Large intestine (tissue), 3 donors: ENCODE measurements at regions not wholly inside any gene's neighbourhood (a gene's known extent, or its start where the extent isn't known, plus 50 kb on each side); places are given as distances from the start of the nearest gene placed in this dataset.

Source experiments
- DNase-seq, 2 donors: peaks; one replicate each; pipeline versions ENCODE4 v3.0.0 to v3.0.0-alpha.2; 2013
- H3K27ac ChIP-seq: one replicate; pipeline ENCODE4 v1.5.1; 2013; ENCODE audit warnings: low read length
- H3K27me3 ChIP-seq: 2 replicates; pipeline ENCODE4 v1.6.1; 2013; ENCODE audit warnings: low read length; ENCODE audit not compliant: control insufficient read depth, insufficient read depth
- H3K36me3 ChIP-seq: 2 replicates; pipeline ENCODE4 v1.6.1; 2013; ENCODE audit warnings: low read length; ENCODE audit not compliant: control insufficient read depth, insufficient read depth
- H3K4me1 ChIP-seq: one replicate; pipeline ENCODE4 v1.6.1; 2013; ENCODE audit warnings: low read length; ENCODE audit not compliant: control insufficient read depth, insufficient read depth
- H3K4me3 ChIP-seq: one replicate; pipeline ENCODE4 v1.5.1; 2013; ENCODE audit warnings: low read length
- H3K9me3 ChIP-seq: one replicate; pipeline ENCODE4 v1.6.1; 2013; ENCODE audit warnings: mild to moderate bottlenecking, low read depth, low read length, moderate library complexity; ENCODE audit not compliant: control insufficient read depth
- WGBS: methylation state at CpG from one replicate; pipeline ENCODE4 v1.1.5; 2013; ENCODE audit warnings: low lambda C conversion rate; ENCODE audit not compliant: insufficient coverage; 5-methylcytosine and 5-hydroxymethylcytosine counted together

DNA sequence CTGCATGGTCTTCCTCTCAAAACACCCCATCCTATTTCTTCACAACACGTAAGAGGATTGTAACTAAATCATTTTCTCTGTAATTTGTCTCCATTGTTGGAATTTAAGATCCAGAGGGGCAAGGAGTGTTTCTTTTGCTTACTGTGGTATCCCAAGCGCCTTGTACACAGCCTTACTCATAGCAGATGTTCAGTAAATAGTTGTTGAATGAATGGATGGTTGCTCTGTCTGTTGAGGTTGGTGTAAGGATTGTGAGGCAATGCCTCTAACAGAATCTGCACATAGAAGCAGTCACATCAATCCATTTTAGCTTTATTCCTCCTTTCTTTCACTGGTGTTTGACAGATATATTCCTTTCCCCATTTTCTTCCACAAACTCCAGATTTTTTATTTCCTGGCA, 90.1 kb downstream of the ZNF365 start:
- no peak for DNase-seq
- Histone ChIP-seq H3K36me3 (no peaks in the 10 kb centered on the region), H3K27me3 (no peaks in the 10 kb centered on the region), H3K4me1 (no peaks in the 10 kb centered on the region), H3K4me3 (no peak overlapping the region), H3K9me3 (peaks cover 16% of the 10 kb centered on the region), H3K27ac (no peak overlapping the region)
- WGBS, result no CpG with 5 or more reads among the region's 2 CpGs

DNA sequence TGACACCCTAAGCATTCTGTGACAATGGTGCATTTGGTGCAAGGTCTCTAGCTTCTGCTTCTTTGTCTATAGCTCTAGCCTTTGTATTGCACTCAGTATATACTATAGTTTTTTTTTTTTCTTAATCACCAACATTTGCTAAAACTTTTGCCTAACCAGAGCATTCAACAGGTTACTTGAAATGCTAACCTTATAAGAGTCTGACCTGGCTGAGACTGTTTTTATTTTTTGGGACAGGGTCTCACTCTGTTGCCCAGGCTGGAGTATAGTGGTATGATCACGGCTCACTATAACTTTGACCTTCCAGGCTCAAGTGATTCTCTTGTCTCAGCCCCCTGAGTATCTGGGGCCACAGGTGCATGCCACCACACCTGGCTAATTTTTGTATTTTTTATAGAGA, 92.4 kb downstream of the ZNF365 start:
- Histone ChIP-seq H3K27me3 (no peaks in the 10 kb centered on the region), H3K9me3 (peaks cover 16% of the 10 kb centered on the region), H3K4me3 (no peak overlapping the region), H3K27ac (no peak overlapping the region), H3K4me1 (no peaks in the 10 kb centered on the region), H3K36me3 (no peaks in the 10 kb centered on the region)
- no peak for DNase-seq
- no CpG with 5 or more reads among the region's 1 CpG for WGBS

DNA sequence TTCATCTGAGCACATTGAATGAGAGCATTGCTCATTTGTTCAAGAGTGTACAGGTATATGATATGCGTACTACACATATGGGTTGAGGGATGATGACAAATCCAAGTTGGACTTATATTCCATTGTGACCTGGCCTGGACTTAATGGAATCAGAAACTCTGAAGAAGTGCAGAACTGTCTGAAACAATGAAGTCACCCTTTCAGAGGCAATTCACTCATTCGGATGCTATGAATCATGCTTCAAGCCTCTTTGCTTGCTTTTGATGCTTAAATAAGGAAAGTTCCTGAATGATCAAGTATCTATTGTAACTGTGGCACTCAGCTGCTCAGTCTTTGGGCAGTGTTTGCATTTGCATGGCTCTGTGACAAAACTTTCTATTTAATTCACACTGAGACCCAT, 93.4 kb downstream of the ZNF365 start:
- H3K9me3 ChIP-seq, result peaks cover 16% of the 10 kb centered on the region
- no peak for DNase-seq
- WGBS, result 80% methylated on average over 1 of the region's 2 CpGs
- H3K27ac ChIP-seq, result no peak overlapping the region
- H3K4me3 ChIP-seq, result no peak overlapping the region
- no peaks in the 10 kb centered on the region for H3K4me1 ChIP-seq
- no peaks in the 10 kb centered on the region for H3K27me3 ChIP-seq
- H3K36me3 ChIP-seq, result no peaks in the 10 kb centered on the region

DNA sequence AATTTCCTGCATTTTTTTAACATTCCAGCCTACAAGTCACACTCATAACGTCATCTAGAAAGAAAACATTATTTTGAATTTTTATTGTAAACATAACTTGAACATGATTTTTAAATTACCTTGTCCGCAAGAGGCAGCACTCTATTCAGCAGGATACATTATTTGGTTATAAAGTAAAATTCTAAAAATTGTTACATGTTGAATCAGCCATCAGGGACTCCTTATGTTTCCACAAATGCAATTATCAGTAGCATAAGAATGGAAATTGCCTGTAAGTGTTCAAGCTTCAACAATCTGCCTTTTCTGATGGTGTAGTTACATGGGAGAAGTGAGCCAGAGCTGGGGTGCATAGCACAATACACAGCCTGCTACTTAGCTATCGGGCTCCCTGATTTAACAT, 97.5 kb downstream of the ZNF365 start:
- 100% methylated on average over 1 of the region's 3 CpGs for WGBS
- no peak for DNase-seq
- Histone ChIP-seq H3K36me3 (no peaks in the 10 kb centered on the region), H3K4me1 (no peaks in the 10 kb centered on the region), H3K27ac (no peak overlapping the region), H3K9me3 (no peaks in the 10 kb centered on the region), H3K27me3 (no peaks in the 10 kb centered on the region), H3K4me3 (no peak overlapping the region)

DNA sequence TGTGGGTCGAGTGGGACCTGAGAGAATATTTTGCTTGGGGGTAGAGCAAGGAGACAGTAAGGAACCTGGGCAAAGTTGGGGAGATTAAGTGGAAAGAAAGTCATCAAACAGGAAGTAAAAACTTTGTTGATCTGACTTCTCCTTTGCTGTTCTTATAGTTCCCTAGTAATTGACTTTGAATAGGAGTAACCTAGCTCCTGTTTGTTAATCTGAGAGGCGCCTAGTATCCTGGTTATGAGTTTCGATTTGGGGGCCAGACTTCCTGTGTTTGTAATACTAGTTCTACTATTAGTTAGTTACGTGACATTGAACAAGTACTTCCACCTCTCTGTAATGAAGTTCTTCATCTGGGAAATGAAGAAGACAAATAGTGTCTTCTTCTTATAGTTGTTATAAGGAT, 99.1 kb downstream of the ZNF365 start:
- Histone ChIP-seq H3K4me1 (no peaks in the 10 kb centered on the region), H3K27me3 (no peaks in the 10 kb centered on the region), H3K4me3 (no peak overlapping the region), H3K9me3 (no peaks in the 10 kb centered on the region), H3K36me3 (no peaks in the 10 kb centered on the region), H3K27ac (no peak overlapping the region)
- no CpG with 5 or more reads among the region's 4 CpGs for WGBS
- DNase-seq, result no peak

DNA sequence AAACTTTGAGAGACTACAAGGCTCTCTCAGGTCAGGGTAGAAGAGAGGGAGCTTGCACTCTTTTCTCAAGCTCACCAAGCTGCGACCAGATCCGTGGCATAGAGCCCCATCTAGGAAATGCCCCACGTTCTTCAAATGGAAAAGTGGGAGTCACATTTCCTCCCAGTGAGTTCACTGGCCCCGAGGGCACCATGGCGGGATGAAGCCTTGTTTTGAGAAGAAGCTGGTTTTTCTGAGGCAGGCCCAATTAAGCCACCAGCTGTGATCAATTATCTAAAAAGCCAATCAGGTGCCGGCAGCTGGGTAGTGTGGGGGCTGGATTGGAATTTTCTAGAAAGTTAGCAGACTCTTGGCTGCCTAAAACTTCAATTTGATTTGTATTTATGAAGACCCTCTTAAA, 101.4 kb downstream of the ZNF365 start:
- H3K4me1 ChIP-seq, result no peaks in the 10 kb centered on the region
- no peaks in the 10 kb centered on the region for H3K27me3 ChIP-seq
- no peaks in the 10 kb centered on the region for H3K9me3 ChIP-seq
- H3K36me3 ChIP-seq, result no peaks in the 10 kb centered on the region
- DNase-seq, result no peak
- no peak overlapping the region for H3K27ac ChIP-seq
- WGBS, result no CpG with 5 or more reads among the region's 6 CpGs
- H3K4me3 ChIP-seq, result no peak overlapping the region

DNA sequence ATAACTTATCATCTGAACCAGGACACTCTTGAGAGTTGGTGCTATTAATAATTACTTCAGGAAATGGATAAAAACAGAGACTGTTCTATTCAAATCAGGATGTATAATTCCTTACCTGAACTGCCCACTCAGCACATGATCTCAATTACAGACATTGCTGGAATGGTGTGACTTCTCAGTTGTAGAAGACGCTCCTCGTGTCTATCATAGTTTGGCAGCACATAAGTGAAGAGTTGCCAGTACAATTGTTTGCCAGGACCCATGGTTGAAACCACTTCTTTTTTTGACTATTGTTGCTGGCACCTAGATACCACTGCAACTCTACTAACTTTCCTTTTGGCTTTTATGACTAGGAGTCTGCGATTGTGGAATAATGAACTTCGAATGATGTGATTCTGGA, 105.4 kb downstream of the ZNF365 start:
- Histone ChIP-seq H3K36me3 (no peaks in the 10 kb centered on the region), H3K27ac (no peak overlapping the region), H3K9me3 (no peaks in the 10 kb centered on the region), H3K27me3 (no peaks in the 10 kb centered on the region), H3K4me3 (no peak overlapping the region), H3K4me1 (no peaks in the 10 kb centered on the region)
- WGBS, result no CpG with 5 or more reads among the region's 4 CpGs
- no peak for DNase-seq

DNA sequence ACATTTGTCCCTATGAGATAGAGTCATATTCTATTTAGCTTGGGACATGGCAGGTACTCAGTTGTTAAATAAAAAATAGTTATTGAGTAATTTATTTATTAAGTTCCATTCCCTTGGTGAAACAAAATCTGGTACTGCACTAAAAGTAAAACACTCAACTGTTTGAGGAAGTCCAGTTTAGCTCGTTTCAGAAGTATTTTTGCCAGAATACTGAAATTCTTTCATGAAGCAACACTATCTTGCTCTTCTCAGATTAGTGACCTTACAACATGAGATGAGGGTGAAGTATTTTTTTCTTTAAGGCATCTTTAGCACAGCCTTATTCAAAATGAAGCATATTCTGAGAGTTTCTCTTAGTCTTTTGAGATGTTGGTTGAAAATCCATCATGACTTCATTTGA, 106.0 kb downstream of the ZNF365 start:
- no peak overlapping the region for H3K4me3 ChIP-seq
- no peak overlapping the region for H3K27ac ChIP-seq
- WGBS, result no CpG with 5 or more reads among the region's 1 CpG
- no peaks in the 10 kb centered on the region for H3K36me3 ChIP-seq
- H3K27me3 ChIP-seq, result no peaks in the 10 kb centered on the region
- no peak for DNase-seq
- H3K9me3 ChIP-seq, result no peaks in the 10 kb centered on the region
- H3K4me1 ChIP-seq, result no peaks in the 10 kb centered on the region

DNA sequence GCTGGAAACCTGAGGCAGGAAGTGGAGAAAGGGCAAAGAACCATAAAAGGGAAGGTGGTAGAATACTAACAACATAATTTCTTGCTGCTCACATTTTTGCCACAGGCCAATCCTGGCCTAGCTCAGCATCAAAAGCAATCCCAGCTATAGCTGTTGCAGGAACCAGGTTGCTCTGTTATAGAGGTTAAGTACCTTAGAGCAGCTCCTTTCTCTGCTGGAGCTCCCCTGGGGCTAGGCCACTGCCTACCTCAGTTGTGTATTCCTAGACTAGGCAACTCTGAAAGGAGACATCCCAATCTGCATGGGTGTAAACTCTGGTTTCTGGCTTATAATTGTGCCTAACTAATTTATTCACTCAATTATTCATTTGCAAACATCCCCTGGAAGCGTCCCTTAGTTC, 108.4 kb downstream of the ZNF365 start:
- no peaks in the 10 kb centered on the region for H3K27me3 ChIP-seq
- H3K4me3 ChIP-seq, result no peak overlapping the region
- H3K9me3 ChIP-seq, result no peaks in the 10 kb centered on the region
- WGBS, result no CpG with 5 or more reads among the region's 1 CpG
- H3K36me3 ChIP-seq, result no peaks in the 10 kb centered on the region
- DNase-seq, result no peak
- H3K4me1 ChIP-seq, result no peaks in the 10 kb centered on the region
- H3K27ac ChIP-seq, result no peak overlapping the region

DNA sequence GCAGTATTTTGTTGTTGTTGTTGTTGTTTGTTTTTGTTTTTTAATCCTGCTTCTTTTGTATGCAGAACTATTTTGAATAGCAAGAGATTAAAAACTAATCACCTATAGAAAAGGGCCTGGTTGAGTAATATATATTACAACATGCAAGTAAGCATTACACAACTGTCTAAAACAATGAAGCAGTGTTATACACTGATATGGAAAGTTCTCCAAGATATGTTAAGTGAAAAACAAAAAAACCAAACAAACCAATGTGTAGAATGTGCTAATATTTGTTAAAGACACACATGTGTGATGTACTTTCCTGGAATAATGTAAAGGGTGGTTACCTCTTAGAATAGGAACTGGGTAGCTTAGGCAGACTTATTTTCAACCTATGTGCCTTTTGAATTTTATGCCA, 117.4 kb downstream of the ZNF365 start:
- no peak overlapping the region for H3K27ac ChIP-seq
- no peaks in the 10 kb centered on the region for H3K4me1 ChIP-seq
- no peaks in the 10 kb centered on the region for H3K36me3 ChIP-seq
- H3K9me3 ChIP-seq, result no peaks in the 10 kb centered on the region
- no peaks in the 10 kb centered on the region for H3K27me3 ChIP-seq
- H3K4me3 ChIP-seq, result no peak overlapping the region
- no peak for DNase-seq

DNA sequence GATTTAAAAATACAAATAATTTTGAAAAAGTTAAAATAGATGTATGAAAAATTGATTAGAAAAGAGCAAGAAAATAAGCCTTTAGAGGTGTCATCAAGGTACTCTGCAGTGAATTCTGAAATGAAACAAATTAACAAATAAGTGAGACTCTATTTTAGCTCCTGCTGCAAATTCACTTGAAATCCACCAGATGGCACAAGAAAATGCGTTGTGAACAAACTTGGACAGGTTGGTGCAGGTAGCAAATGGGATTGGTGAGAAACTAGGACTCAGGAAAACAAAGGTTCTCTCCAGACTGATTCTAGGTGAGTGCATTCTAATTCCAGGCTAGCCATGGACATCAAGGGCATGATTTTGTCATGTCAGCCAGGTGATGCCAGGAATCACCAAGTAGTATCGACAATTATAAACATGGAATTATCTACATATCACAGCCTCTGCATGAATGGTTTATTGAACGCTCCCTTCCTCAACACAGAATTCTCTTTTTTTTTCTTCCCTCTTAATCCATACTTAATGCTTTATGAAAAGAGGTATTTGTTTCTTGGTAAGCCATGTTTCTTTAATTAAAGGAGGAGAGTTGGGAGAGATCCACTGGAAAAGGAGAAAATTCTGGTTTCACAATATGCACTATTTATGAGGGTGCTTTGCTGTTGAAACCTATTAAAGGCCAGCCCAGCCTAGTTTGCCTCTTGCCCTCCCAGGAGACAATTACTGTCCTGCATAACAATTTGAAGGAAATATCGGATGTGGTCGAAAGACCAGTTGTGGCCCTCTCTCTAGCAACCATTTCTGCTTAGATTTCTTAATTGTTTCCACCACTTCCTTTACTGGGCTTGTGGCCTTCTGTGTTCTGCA, 118.1 kb downstream of the ZNF365 start:
- H3K36me3 ChIP-seq, result no peaks in the 10 kb centered on the region
- no peak overlapping the region for H3K4me3 ChIP-seq
- WGBS, result 100% methylated on average over 1 of the region's 5 CpGs
- peak in 1 of 2 donors; percentile 4 for DNase-seq
- no peaks in the 10 kb centered on the region for H3K9me3 ChIP-seq
- no peaks in the 10 kb centered on the region for H3K4me1 ChIP-seq
- H3K27ac ChIP-seq, result no peak overlapping the region
- no peaks in the 10 kb centered on the region for H3K27me3 ChIP-seq
